ENCODE measurements at regions not wholly inside any gene's neighbourhood (a gene's known extent, or its start where the extent isn't known, plus 50 kb on each side); places are given as distances from the start of the nearest gene placed in this dataset.
"Not testable (repeated sequence)": the region's sequence is repeated elsewhere in the genome, so short reads cannot be mapped to it uniquely, and the experiment has no call there.

GRCh38 chr7:145781388-145781787 is 335.2 kb upstream of the CNTNAP2 start:
- H3K79me1 ChIP-seq (ENCODE audit: low read depth, low read length); H3K79me2 ChIP-seq (ENCODE audit: control insufficient read depth in 1 of 2, insufficient read depth in 2 of 2, low read length in 2 of 2); H2BK15ac ChIP-seq (ENCODE audit: low read length); H3K23ac ChIP-seq (ENCODE audit: insufficient read length); H3K23me2 ChIP-seq (ENCODE audit: low read depth, low read length); FAIRE-seq; H3K27me3 ChIP-seq (replicated peaks in 1 of 4; ENCODE audit: control insufficient read depth in 3 of 4, extremely low read depth in 1 of 4, insufficient read depth in 3 of 4, low read length in 3 of 4); H3K4me1 ChIP-seq (replicated peaks in 1 of 4; ENCODE audit: control insufficient read depth in 3 of 4, insufficient read depth in 4 of 4, low read length in 3 of 4); H4K8ac ChIP-seq (ENCODE audit: extremely low read depth, insufficient read depth, low read length); H3K9ac ChIP-seq (replicated peaks in 1 of 4; ENCODE audit: extremely low read depth in 1 of 4, low read depth in 3 of 4, low read length in 3 of 4); H2BK20ac ChIP-seq (ENCODE audit: low read length); H3K4ac ChIP-seq (replicated peaks; ENCODE audit: insufficient read length, low read depth, low read length); H4K5ac ChIP-seq (ENCODE audit: insufficient read length, low read depth, low read length); H2BK120ac ChIP-seq (replicated peaks; ENCODE audit: low read depth, low read length); POLR2A ChIA-PET (ENCODE audit: partially characterized antibody); H2BK5ac ChIP-seq (ENCODE audit: low read depth, low read length); H3K4me2 ChIP-seq (ENCODE audit: insufficient read depth in 1 of 2, low read depth in 2 of 2, low read length in 2 of 2); H3K36me3 ChIP-seq (ENCODE audit: control insufficient read depth in 2 of 4, insufficient read depth in 4 of 4, low read length in 3 of 4); DNase-seq (ENCODE audit: low read depth in 1 of 2, low spot score in 2 of 2); H4K91ac ChIP-seq (replicated peaks; ENCODE audit: insufficient read length, low read length); H2AK5ac ChIP-seq (ENCODE audit: low read depth, low read length); H3K56ac ChIP-seq (replicated peaks; ENCODE audit: insufficient read length, low read depth, low read length); H4K20me1 ChIP-seq (replicated peaks in 1 of 2; ENCODE audit: control insufficient read depth in 1 of 2, insufficient read depth in 2 of 2, low read length in 2 of 2); H3K9me3 ChIP-seq (ENCODE audit: insufficient read depth in 2 of 2, low read depth in 1 of 2, low read length in 1 of 2); H3K27ac ChIP-seq (ENCODE audit: low read depth, low read length); H3K14ac ChIP-seq (ENCODE audit: insufficient read length); H2BK12ac ChIP-seq (ENCODE audit: low read depth, low read length); H2AFZ ChIP-seq (ENCODE audit: low read length); H3K18ac ChIP-seq (ENCODE audit: extremely low read depth, low read length); H3K4me3 ChIP-seq (ENCODE audit: extremely low read depth in 1 of 4, insufficient read depth in 2 of 4, low read depth in 3 of 4, low read length in 4 of 4); CTCF ChIA-PET (ENCODE audit: partially characterized antibody): not testable (repeated sequence)
- 81% methylated on average over 2 of the region's 2 CpGs; no CpG with 5 or more reads in 1 of the 2 experiments for WGBS, 2 experiments (ENCODE audit: extremely low coverage in 1 of 2, insufficient coverage in 1 of 2, insufficient read length in 1 of 2, insufficient replicate concordance in 2 of 2, low coverage in 1 of 2, low lambda C conversion rate in 2 of 2, missing lambda C conversion rate in 1 of 2)
